ENCODE measurements at regions not wholly inside any gene's neighbourhood (a gene's known extent, or its start where the extent isn't known, plus 50 kb on each side); places are given as distances from the start of the nearest gene placed in this dataset.

DNA sequence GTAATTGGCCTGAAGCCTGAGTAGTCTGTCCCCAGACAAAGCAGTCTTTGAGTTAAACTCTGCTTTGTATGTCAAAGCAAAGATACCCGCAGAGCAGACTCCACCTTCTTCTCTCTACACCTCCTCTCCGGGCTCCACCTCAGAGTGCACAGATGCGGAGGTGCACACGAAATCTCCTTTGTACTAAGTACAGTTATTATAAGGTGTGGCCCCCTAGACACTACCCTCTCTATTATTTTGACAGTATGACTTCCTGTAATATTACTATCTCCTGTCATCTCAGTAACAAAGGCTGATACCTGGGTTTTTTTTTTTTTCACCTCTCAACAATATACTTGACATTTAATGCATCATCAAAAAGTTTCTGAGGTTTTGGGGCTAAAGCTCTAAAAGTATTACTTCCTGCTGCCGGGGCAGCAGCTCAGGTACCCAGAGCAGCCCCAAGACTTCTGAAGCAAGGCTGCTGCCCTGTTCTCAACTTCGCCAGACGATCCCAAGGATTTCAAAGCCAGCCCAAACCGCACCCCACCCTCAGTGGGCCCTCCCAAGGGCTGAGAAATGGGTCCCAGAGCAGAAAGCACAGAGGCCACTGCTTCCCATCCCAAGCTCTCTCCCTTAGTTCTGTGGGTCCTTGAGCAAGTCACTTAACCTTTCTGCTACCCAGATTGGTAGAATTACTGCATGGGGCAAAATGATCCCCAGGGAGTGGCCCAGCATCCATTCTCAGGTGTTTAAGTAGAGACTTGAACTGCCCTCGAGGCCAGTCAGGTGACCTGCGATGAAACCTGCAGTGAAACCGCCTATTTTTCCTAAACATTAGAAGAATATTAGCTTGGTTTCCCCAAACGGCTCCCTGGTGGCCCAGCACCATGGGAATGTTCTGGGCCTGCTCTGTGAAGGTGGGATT is 180.6 kb downstream of the FOXO1 start:
- Histone ChIP-seq H3K9me3 (no peaks in the 10 kb centered on the region), H3K27ac (no peak overlapping the region), H3K36me3 (no peaks in the 10 kb centered on the region), H3K4me1 (no peaks in the 10 kb centered on the region), H3K27me3 (no peaks in the 10 kb centered on the region), H3K4me3 (no peak overlapping the region)
- no peak for DNase-seq (ENCODE audit: low spot score in 2 of 2)
- no peak for TF ChIP-seq POLR2A (IDR thresholded peaks at IDR 0.05)
- TF ChIP-seq, protein P1, sequence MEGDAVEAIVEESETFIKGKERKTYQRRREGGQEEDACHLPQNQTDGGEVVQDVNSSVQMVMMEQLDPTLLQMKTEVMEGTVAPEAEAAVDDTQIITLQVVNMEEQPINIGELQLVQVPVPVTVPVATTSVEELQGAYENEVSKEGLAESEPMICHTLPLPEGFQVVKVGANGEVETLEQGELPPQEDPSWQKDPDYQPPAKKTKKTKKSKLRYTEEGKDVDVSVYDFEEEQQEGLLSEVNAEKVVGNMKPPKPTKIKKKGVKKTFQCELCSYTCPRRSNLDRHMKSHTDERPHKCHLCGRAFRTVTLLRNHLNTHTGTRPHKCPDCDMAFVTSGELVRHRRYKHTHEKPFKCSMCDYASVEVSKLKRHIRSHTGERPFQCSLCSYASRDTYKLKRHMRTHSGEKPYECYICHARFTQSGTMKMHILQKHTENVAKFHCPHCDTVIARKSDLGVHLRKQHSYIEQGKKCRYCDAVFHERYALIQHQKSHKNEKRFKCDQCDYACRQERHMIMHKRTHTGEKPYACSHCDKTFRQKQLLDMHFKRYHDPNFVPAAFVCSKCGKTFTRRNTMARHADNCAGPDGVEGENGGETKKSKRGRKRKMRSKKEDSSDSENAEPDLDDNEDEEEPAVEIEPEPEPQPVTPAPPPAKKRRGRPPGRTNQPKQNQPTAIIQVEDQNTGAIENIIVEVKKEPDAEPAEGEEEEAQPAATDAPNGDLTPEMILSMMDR (IDR thresholded peaks at IDR 0.05), result no peak
- no peak for TF ChIP-seq POLR2AphosphoS5 (IDR thresholded peaks at IDR 0.05)
- intact Hi-C loops (cut with DNase I; ENCODE audit: low total_unique reads), result no loop called here

DNA sequence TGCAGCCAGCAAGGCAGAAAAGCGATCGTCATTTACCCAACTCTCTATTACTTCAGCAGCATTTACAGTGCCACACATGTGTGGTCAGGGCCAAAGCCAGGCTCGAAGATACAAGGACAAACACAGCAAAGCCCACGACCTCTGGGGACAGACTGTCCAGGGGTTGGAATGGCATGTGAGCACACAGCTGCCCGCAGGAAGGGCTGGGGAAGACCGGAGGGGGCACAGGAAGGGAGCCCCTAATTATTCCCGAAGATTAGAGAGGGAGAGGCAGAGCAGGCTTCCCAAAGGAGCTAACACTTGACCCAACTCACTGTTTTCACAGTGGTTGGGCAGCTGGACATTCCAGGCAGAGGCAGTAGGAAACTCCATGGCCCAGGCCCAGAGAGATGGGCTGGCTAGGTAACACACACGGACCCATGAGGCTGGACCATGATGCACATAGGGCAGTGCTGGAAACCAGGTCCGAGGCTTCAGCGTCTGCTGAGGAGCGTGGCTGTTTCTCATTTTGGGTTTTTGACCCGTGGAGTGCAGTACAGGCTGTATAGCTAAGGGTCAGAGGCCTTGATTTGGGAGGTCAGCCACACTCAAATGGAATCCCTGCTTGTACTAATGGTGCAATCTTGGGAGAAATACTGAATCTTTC is 179.8 kb downstream of the FOXO1 start:
- no peak overlapping the region for H3K4me3 ChIP-seq
- no peaks in the 10 kb centered on the region for H3K36me3 ChIP-seq
- DNase-seq (ENCODE audit: low spot score in 2 of 2), result no peak
- no peak overlapping the region for H3K27ac ChIP-seq
- no peaks in the 10 kb centered on the region for H3K4me1 ChIP-seq
- H3K27me3 ChIP-seq, result no peaks in the 10 kb centered on the region
- TF ChIP-seq POLR2AphosphoS5 (IDR thresholded peaks at IDR 0.05) (no peak), POLR2A (IDR thresholded peaks at IDR 0.05) (no peak)
- TF ChIP-seq, protein P1 (IDR thresholded peaks at IDR 0.05), result no peak
- H3K9me3 ChIP-seq, result no peaks in the 10 kb centered on the region
- intact Hi-C loops (cut with DNase I; ENCODE audit: low total_unique reads), result no loop called here

DNA sequence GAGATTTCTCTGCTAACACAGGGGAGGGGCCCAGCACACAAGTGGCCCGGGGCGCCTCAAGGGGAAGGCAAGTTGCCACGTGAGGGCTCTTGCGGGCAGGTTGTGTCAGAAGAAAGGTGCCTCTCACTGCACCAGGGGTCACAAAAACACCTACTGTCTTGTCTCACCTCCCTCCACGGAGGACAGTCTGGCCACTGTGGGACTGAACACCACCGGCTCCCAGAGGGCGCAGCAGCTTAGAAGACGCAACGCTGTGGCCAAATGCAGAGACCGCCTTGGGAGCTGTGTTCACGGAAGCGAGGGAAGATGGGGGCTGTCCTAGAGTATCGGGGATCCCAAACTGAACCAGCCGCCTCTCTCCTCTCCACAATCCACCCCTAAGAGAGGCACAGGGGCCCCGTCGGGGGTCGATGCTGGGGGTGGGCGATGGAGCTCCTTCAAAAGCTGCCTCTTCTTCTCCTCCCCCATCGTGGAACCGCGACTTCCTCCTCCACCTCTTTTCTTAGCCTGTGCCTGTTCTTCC is 177.5 kb downstream of the FOXO1 start:
- intact Hi-C loops (cut with DNase I; ENCODE audit: low total_unique reads), result no loop called here
- Histone ChIP-seq H3K4me3 (no peak overlapping the region), H3K27me3 (no peaks in the 10 kb centered on the region)

DNA sequence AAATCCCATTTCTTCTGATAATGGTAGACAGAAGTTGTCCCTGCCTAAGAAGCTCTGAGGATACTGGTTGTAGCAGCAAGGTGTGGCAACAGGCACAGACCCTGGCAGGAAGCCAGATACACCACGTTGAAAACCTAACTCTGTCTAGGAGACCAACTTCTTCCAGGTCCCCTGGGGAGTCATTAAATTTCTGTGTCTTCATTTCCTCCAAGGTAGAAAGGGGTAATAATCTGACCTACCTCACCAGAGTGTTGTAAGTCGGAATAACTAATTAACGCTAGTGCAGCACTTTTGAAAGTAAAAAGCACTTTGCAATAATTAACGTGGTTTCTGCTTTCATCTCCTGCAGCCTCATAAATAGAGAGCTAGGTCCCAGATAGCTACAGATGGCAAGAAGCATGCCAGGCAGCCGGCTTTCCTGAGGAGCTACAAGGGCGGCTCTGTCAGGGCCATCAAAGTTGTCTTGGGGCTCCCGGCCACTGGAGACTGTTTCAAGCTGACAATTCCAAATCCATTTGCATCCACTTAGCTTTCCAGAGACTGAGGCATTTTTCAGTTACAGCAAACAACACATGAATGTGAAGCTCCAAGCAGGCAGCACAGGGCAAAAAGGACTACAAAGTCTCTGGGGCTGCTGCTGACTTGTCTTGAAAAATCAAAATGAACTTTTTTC is 176.2 kb downstream of the FOXO1 start:
- no peaks in the 10 kb centered on the region for H3K4me1 ChIP-seq
- H3K27me3 ChIP-seq, result no peaks in the 10 kb centered on the region
- TF ChIP-seq POLR2A (IDR thresholded peaks at IDR 0.05), result no peak
- TF ChIP-seq, protein P1 (IDR thresholded peaks at IDR 0.05), result no peak
- no peak for TF ChIP-seq POLR2AphosphoS5 (IDR thresholded peaks at IDR 0.05)
- no peak overlapping the region for H3K4me3 ChIP-seq
- H3K27ac ChIP-seq, result no peak overlapping the region
- intact Hi-C loops (cut with DNase I; ENCODE audit: low total_unique reads), result no loop called here
- H3K9me3 ChIP-seq, result no peaks in the 10 kb centered on the region
- H3K36me3 ChIP-seq, result no peaks in the 10 kb centered on the region
- DNase-seq (ENCODE audit: low spot score in 2 of 2), result no peak

More for the DNA sequence above, 177.5 kb downstream of the FOXO1 start:
- no peak for DNase-seq (ENCODE audit: low spot score in 2 of 2)
- H3K4me1 ChIP-seq, result no peaks in the 10 kb centered on the region
- H3K9me3 ChIP-seq, result no peaks in the 10 kb centered on the region
- H3K27ac ChIP-seq, result no peak overlapping the region
- TF ChIP-seq POLR2A (IDR thresholded peaks at IDR 0.05) (no peak), POLR2AphosphoS5 (IDR thresholded peaks at IDR 0.05) (no peak)
- TF ChIP-seq, protein P1 (IDR thresholded peaks at IDR 0.05), result no peak
- H3K36me3 ChIP-seq, result no peaks in the 10 kb centered on the region

All from breast epithelium (tissue), 4 donors.